ENCODE measurements at regions not wholly inside any gene's neighbourhood (a gene's known extent, or its start where the extent isn't known, plus 50 kb on each side); places are given as distances from the start of the nearest gene placed in this dataset.

- TF ChIP-seq HDAC2 (IDR thresholded peaks at IDR 0.05; ENCODE audit: borderline replicate concordance in 1 of 2, low read depth in 2 of 2, low read length in 2 of 2) (no peak), SP2 (IDR thresholded peaks at IDR 0.05; ENCODE audit: low read length) (no peak), NANOG (IDR thresholded peaks at IDR 0.05; ENCODE audit: insufficient read depth, low read depth, low read length, poor library complexity, severe bottlenecking) (no peak), POLR2A (IDR thresholded peaks at IDR 0.05; ENCODE audit: control extremely low read depth in 1 of 2, low read depth in 2 of 2, low read length in 2 of 2) (no peak), SIN3A (conservative IDR thresholded peaks at IDR 0.05 in 1 of 2, IDR thresholded peaks at IDR 0.05 in 1 of 2; ENCODE audit: low read depth in 1 of 2, low read length in 2 of 2) (no peak), CBX8 (IDR thresholded peaks at IDR 0.05; ENCODE audit: borderline replicate concordance, low read depth, low read length) (no peak), KDM5A (IDR thresholded peaks at IDR 0.05; ENCODE audit: low read length) (no peak)
Observed at GRCh38 chr15:39393575-39394335, 187.1 kb upstream of the THBS1 start (continued).
